NCI-H2171 treated with DMSO at 0.1 percent for 48 hours (cell line): ENCODE measurements at regions not wholly inside any gene's neighbourhood (a gene's known extent, or its start where the extent isn't known, plus 50 kb on each side); places are given as distances from the start of the nearest gene placed in this dataset.
"Not testable (repeated sequence)": the region's sequence is repeated elsewhere in the genome, so short reads cannot be mapped to it uniquely, and the experiment has no call there.

Experiments
- DNase-seq: peaks from one replicate; lab custom pipeline; 2025; lab: John Stamatoyannopoulos, UW

- no peak for DNase-seq
Observed at GRCh38 chr3:147153830-147154539, 252.4 kb downstream of the ZIC4 start.

- DNase-seq: no peak
Observed at GRCh38 chr3:147152476-147152875, 253.9 kb downstream of the ZIC4 start.

GRCh38 chr3:147141516-147142288, 264.6 kb downstream of the ZIC4 start:
- no peak for DNase-seq

GRCh38 chr3:147139341-147139740, 267.0 kb downstream of the ZIC4 start:
- DNase-seq: peak; percentile 50

GRCh38 chr3:147132168-147132567, 274.2 kb downstream of the ZIC4 start:
- no peak for DNase-seq

GRCh38 chr3:147130461-147130860, 275.9 kb downstream of the ZIC4 start:
- DNase-seq: no peak

GRCh38 chr3:147129665-147130064, 276.7 kb downstream of the ZIC4 start:
- DNase-seq: no peak

GRCh38 chr3:147122350-147122749, 284.0 kb downstream of the ZIC4 start:
- no peak for DNase-seq

GRCh38 chr3:147119989-147120388, 286.4 kb downstream of the ZIC4 start:
- peak; percentile 33 for DNase-seq

GRCh38 chr3:147119346-147119745, 287.0 kb downstream of the ZIC4 start:
- no peak for DNase-seq

- DNase-seq: no peak
Observed at GRCh38 chr3:147118611-147119010, 287.7 kb downstream of the ZIC4 start.

- no peak for DNase-seq
Observed at GRCh38 chr3:147117631-147118030, 288.7 kb downstream of the ZIC4 start.

GRCh38 chr3:147113293-147114044, 292.9 kb downstream of the ZIC4 start:
- DNase-seq: no peak

GRCh38 chr3:147099076-147099475, 307.3 kb downstream of the ZIC4 start:
- DNase-seq: no peak

- DNase-seq: no peak
Observed at GRCh38 chr3:147090461-147090860, 315.9 kb downstream of the ZIC4 start.

GRCh38 chr3:147089286-147089685, 317.1 kb downstream of the ZIC4 start:
- peak; percentile 19 for DNase-seq

- not testable (repeated sequence) for DNase-seq
Observed at GRCh38 chr3:147059500-147059899, 346.8 kb downstream of the ZIC4 start.

- peak; percentile 63 for DNase-seq
Observed at GRCh38 chr3:147049821-147050220, 356.5 kb downstream of the ZIC4 start.

- DNase-seq: no peak
Observed at GRCh38 chr3:147049305-147049704, 357.0 kb downstream of the ZIC4 start.

GRCh38 chr3:147046916-147047315, 359.4 kb downstream of the ZIC4 start:
- no peak for DNase-seq

- no peak for DNase-seq
Observed at GRCh38 chr3:147038481-147038880, 367.9 kb downstream of the ZIC4 start.

- DNase-seq: no peak
Observed at GRCh38 chr3:147034359-147034758, 372.0 kb downstream of the ZIC4 start.

- no peak for DNase-seq
Observed at GRCh38 chr3:147030274-147030673, 376.1 kb downstream of the ZIC4 start.
